Tibial nerve (tissue), 1 donor: ENCODE measurements at regions not wholly inside any gene's neighbourhood (a gene's known extent, or its start where the extent isn't known, plus 50 kb on each side); places are given as distances from the start of the nearest gene placed in this dataset. TPM values are rescaled to one million over a fixed set of nuclear protein-coding genes. Genes with fewer than 3 reads are reported as not detected.

Experiments
- small RNA-seq: library from RNA; depleted of rRNA; stranded (forward); fragments of <200 nt; gene quantifications from one replicate; pipeline ENCODE3, GENCODE V24; 2016

Small RNA genes in the stretch of these regions (small RNA-seq; reads per million reads assigned to genes)
- gene RF00001 = not detected
